ENCODE measurements at regions not wholly inside any gene's neighbourhood (a gene's known extent, or its start where the extent isn't known, plus 50 kb on each side); places are given as distances from the start of the nearest gene placed in this dataset.

DNA sequence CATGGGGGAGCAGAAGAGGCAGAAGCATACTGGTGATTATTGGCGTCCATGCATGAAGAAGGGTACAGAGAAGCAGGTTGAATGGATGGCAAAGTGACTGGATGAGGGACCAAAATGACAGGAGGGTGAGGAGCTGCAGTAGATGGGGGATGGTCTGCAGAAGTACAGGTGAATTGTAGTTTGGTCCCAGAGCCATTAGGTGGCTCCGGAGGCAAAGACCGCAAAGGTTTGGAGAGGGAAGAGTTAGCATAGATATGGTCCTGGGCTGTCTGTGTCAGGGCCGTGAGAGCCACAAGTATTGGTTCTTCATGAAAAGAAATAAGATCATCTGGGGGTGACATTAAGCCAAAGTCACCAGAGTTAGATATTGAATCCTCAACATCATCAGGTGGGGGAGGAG, 59.0 kb upstream of the ZNF726 start:
- DNase-seq: no peak

- no peak for DNase-seq
Observed at GRCh38 chr19:23851966-23852365, 62.7 kb upstream of the ZNF726 start.

DNA sequence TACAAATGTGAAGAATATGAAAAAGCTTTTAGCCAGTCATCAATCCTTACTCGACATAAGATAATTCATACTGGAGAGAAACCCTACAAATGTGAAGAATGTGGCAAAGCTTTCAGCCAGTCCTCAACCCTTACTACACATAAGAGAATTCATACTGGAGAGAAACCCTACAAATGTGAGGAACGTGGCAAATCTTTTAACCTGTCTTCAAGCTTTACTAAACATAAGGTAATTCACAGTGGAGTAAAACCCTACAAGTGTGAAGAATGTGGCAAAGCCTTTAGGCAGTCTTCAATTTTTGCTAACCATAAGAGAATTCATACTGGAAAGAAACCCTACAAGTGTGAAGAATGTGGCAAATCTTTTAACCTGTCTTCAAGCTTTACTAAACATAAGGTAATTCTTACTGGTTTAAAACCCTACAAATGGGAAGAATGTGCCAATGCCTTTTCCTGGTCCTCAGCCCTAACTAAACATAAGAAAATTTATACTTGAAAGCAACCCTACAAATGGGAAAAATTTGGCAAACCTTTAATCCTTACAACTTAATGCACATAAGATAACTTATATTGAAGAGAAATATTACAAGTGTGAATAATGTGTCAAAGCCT, 74.1 kb upstream of the ZNF681 start:
- no peak for DNase-seq

DNA sequence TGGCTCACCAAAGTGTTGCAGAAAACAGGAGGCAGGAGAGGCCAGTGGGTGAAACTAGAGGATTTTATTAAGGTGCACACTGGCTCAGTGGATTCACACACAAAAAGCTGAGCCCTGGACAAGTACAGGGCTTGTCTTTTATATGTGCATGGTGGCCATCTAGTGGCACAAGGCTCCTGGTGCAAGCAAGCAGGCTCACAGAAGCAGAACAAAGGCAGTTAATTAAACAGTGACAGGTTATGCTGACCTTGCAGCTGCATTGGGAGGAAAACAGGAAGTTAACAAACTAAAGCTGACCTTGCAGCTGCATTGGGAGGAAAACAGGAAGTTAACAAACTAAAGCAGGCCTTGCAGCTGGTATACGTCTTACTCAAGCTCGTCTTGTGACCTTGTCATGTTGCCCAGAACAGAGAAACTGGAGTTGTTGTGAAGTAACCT, 65.3 kb upstream of the ZNF681 start:
- peak; percentile 61 for DNase-seq

DNA sequence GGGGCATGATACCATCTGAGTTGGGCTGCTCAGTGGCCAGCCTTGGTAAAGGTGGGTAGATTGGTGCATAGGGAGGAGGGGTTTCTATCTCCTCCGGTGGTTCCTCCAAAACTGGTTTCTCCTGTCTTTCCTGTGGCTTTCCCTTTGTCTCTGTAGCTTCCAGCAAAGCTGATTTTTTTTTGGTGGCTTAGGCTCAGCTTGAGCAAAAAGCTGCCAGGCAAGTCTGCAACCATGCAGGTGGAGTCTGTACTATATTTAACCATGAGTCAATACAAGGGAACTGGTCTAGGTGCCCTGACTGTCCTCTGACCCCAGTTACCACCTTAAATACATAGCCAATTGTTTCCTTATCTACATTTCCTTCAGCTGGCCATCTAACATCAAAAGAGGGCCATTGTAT, 64.0 kb upstream of the ZNF681 start:
- DNase-seq: no peak

- peak; percentile 44 for DNase-seq
Observed at GRCh38 chr19:23817519-23817918, 58.8 kb upstream of the ZNF681 start.

DNA sequence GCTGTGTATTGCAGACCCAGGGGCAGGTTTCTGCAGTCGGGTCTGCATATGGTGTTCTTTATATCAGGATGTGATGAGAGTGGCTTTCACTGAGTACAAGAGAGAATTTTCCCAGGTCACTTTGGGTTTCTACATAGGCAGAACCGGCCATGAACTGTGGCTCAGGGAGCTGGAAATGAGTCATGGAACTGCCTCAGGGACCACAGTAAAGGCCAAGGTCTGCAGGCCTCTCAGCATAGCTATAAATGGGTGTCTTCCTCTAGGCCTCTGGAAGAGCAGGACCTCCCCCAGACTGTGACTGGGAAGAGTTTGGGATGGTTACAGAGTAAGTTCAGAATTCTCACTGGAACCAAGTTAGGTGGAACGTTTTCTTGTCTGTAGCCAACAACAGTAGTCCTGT, 51.8 kb upstream of the ZNF681 start:
- no peak for DNase-seq
